ENCODE measurements at regions not wholly inside any gene's neighbourhood (a gene's known extent, or its start where the extent isn't known, plus 50 kb on each side); places are given as distances from the start of the nearest gene placed in this dataset.

GRCh38 chr10:108662975-108663374 lies 1260.3 kb downstream of the XPNPEP1 start:
- Histone ChIP-seq H3K27ac (ENCODE audit: low read length in 2 of 2) (no peak overlapping the region), H3K36me3 (replicated peaks in 1 of 2; ENCODE audit: control extremely low read depth in 1 of 2, control insufficient read depth in 1 of 2, extremely low read depth in 1 of 2, insufficient read depth in 2 of 2, low read length in 1 of 2) (no peaks in the 10 kb centered on the region), H3K9ac (ENCODE audit: low read length) (no peak overlapping the region), H3K27me3 (replicated peaks in 1 of 4; ENCODE audit: control extremely low read depth in 1 of 4, control insufficient read depth in 3 of 4, insufficient read depth in 4 of 4, low read length in 3 of 4) (no peaks in the 10 kb centered on the region), H3K4me3 (ENCODE audit: control extremely low read depth in 1 of 5, extremely low read depth in 1 of 5, insufficient read depth in 1 of 5, low read depth in 2 of 5, low read length in 4 of 5) (no peak overlapping the region), H2AFZ (ENCODE audit: insufficient read depth, low read depth, low read length, poor library complexity, severe bottlenecking) (no peak overlapping the region), H3K79me2 (ENCODE audit: control insufficient read depth, insufficient read depth, low read length) (no peaks in the 10 kb centered on the region), H3K9me3 (ENCODE audit: control extremely low read depth in 1 of 3, control insufficient read depth in 2 of 3, insufficient read depth in 1 of 3, low read length in 2 of 3) (no peaks in the 10 kb centered on the region), H3K4me1 (ENCODE audit: control insufficient read depth in 2 of 2, insufficient read depth in 2 of 2, low read length in 2 of 2) (no peaks in the 10 kb centered on the region), H4K20me1 (ENCODE audit: control insufficient read depth, insufficient read depth, low read length, poor library complexity, severe bottlenecking) (no peaks in the 10 kb centered on the region), H3K4me2 (replicated peaks; ENCODE audit: low read depth, low read length, poor library complexity, severe bottlenecking) (no peak overlapping the region)
- DNase-seq (no peak), ATAC-seq (ENCODE audit: low read depth) (no peak)
- CTCF ChIA-PET: no interaction called here
- no peak overlapping the region for H3K4me3 Mint-ChIP-seq
- no peaks in the 10 kb centered on the region for H3K9me3 Mint-ChIP-seq (ENCODE audit: insufficient read depth)
- no peaks in the 10 kb centered on the region for H3K4me1 Mint-ChIP-seq
- TF ChIP-seq EZH2 (IDR thresholded peaks at IDR 0.05; ENCODE audit: borderline replicate concordance, insufficient read depth, low read depth, low read length, poor library complexity, severe bottlenecking) (no peak), CTCF (IDR thresholded peaks at IDR 0.05) (no peak)
- H3K27me3 Mint-ChIP-seq: no peaks in the 10 kb centered on the region
- POLR2A ChIA-PET: no interaction called here
- whole genome bisulfite sequencing (ENCODE audit: insufficient coverage): 80% methylated on average over 1 of the region's 2 CpGs
- H3K27ac Mint-ChIP-seq: no peak overlapping the region
- intact Hi-C loops (cut with micrococcal nuclease): no loop called here

GRCh38 chr10:108655057-108655456 lies 1268.3 kb downstream of the XPNPEP1 start:
- no peak for TF ChIP-seq CTCF (IDR thresholded peaks at IDR 0.05)
- no peak for TF ChIP-seq EZH2 (IDR thresholded peaks at IDR 0.05; ENCODE audit: borderline replicate concordance, insufficient read depth, low read depth, low read length, poor library complexity, severe bottlenecking)
- Mint-ChIP-seq H3K4me1 (no peaks in the 10 kb centered on the region), H3K27me3 (no peaks in the 10 kb centered on the region), H3K27ac (no peak overlapping the region), H3K9me3 (ENCODE audit: insufficient read depth) (no peaks in the 10 kb centered on the region), H3K4me3 (no peak overlapping the region)
- Histone ChIP-seq H4K20me1 (ENCODE audit: control insufficient read depth, insufficient read depth, low read length, poor library complexity, severe bottlenecking) (no peaks in the 10 kb centered on the region), H3K9ac (ENCODE audit: low read length) (no peak overlapping the region), H2AFZ (ENCODE audit: insufficient read depth, low read depth, low read length, poor library complexity, severe bottlenecking) (no peak overlapping the region), H3K4me2 (replicated peaks; ENCODE audit: low read depth, low read length, poor library complexity, severe bottlenecking) (no peak overlapping the region), H3K27me3 (replicated peaks in 1 of 4; ENCODE audit: control extremely low read depth in 1 of 4, control insufficient read depth in 3 of 4, insufficient read depth in 4 of 4, low read length in 3 of 4) (no peaks in the 10 kb centered on the region), H3K36me3 (replicated peaks in 1 of 2; ENCODE audit: control extremely low read depth in 1 of 2, control insufficient read depth in 1 of 2, extremely low read depth in 1 of 2, insufficient read depth in 2 of 2, low read length in 1 of 2) (no peaks in the 10 kb centered on the region), H3K4me1 (ENCODE audit: control insufficient read depth in 2 of 2, insufficient read depth in 2 of 2, low read length in 2 of 2) (no peaks in the 10 kb centered on the region), H3K9me3 (ENCODE audit: control extremely low read depth in 1 of 3, control insufficient read depth in 2 of 3, insufficient read depth in 1 of 3, low read length in 2 of 3) (no peaks in the 10 kb centered on the region), H3K79me2 (ENCODE audit: control insufficient read depth, insufficient read depth, low read length) (no peaks in the 10 kb centered on the region), H3K27ac (ENCODE audit: low read length in 2 of 2) (no peak overlapping the region), H3K4me3 (ENCODE audit: control extremely low read depth in 1 of 5, extremely low read depth in 1 of 5, insufficient read depth in 1 of 5, low read depth in 2 of 5, low read length in 4 of 5) (no peak overlapping the region)
- ChIA-PET POLR2A (no interaction called here), CTCF (no interaction called here)
- no CpG with 5 or more reads among the region's 4 CpGs for WGBS (ENCODE audit: insufficient coverage)
- ATAC-seq (ENCODE audit: low read depth): no peak
- intact Hi-C loops (cut with micrococcal nuclease): no loop called here
- DNase-seq: no peak

Data from B cell (primary cell).